WERI-Rb-1 (cell line): ENCODE measurements at regions not wholly inside any gene's neighbourhood (a gene's known extent, or its start where the extent isn't known, plus 50 kb on each side); places are given as distances from the start of the nearest gene placed in this dataset.

Experiments
- DNase-seq: peaks from one replicate; pipeline ENCODE4 v3.0.0-alpha.2; 2020
- H3K27ac ChIP-seq: fragments of 250-450 bp; sonication (Bioruptor Pico); 2 replicates; pipeline ENCODE4 v1.5.1; 2020; ENCODE audit warnings: mild to moderate bottlenecking, moderate library complexity
- H3K27me3 ChIP-seq: fragments of 250-450 bp; sonication (Bioruptor Pico); 2 replicates; pipeline ENCODE4 v1.5.1; 2021; ENCODE audit warnings: mild to moderate bottlenecking, low read depth, moderate library complexity; ENCODE audit not compliant: insufficient read depth, severe bottlenecking
- H3K36me3 ChIP-seq: fragments of 250-450 bp; sonication (Bioruptor Pico); 2 replicates; pipeline ENCODE4 v1.5.1; 2020; ENCODE audit warnings: mild to moderate bottlenecking, moderate library complexity
- H3K4me3 ChIP-seq: 2 replicates; pipeline ENCODE4 v1.5.1; 2011; ENCODE audit warnings: low read depth, mild to moderate bottlenecking, control low read depth, low read length
- H3K9me3 ChIP-seq: fragments of 250-450 bp; sonication (Bioruptor Pico); 2 replicates; pipeline ENCODE4 v1.5.1; 2021; ENCODE audit warnings: mild to moderate bottlenecking, moderate library complexity; ENCODE audit not compliant: severe bottlenecking
- TF ChIP-seq, protein P1 (sequence below): IDR thresholded peaks from 2 replicates; pipeline ENCODE4 v1.5.1; 2011; ENCODE audit warnings: low read depth, mild to moderate bottlenecking, control low read depth, inconsistent platforms, low read length

DNA sequence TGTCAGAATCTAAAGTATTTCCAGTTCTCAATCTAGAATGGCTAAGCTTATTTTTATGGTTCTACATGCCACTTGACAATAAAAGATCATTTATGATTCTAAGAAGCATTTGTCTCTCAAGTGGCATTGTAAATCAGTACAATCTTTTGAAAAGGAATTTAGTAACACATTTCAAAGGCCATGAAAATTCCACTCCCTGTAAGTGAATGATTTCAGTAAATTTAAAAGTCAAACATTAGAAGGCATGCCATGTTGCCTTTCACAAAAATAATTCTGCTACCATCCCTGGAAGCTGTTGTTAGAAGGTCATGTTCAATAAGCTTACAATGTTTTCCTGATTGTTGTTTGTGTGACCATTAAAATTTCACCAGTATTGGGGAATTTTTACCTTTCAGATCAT lies 142.9 kb downstream of the RPIA start:
- Histone ChIP-seq H3K27ac (no peak overlapping the region), H3K9me3 (no peaks in the 10 kb centered on the region), H3K4me3 (no peak overlapping the region), H3K36me3 (no peaks in the 10 kb centered on the region), H3K27me3 (peaks cover 66% of the 10 kb centered on the region)
- TF ChIP-seq, protein P1, sequence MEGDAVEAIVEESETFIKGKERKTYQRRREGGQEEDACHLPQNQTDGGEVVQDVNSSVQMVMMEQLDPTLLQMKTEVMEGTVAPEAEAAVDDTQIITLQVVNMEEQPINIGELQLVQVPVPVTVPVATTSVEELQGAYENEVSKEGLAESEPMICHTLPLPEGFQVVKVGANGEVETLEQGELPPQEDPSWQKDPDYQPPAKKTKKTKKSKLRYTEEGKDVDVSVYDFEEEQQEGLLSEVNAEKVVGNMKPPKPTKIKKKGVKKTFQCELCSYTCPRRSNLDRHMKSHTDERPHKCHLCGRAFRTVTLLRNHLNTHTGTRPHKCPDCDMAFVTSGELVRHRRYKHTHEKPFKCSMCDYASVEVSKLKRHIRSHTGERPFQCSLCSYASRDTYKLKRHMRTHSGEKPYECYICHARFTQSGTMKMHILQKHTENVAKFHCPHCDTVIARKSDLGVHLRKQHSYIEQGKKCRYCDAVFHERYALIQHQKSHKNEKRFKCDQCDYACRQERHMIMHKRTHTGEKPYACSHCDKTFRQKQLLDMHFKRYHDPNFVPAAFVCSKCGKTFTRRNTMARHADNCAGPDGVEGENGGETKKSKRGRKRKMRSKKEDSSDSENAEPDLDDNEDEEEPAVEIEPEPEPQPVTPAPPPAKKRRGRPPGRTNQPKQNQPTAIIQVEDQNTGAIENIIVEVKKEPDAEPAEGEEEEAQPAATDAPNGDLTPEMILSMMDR: no peak
- DNase-seq: no peak

DNA sequence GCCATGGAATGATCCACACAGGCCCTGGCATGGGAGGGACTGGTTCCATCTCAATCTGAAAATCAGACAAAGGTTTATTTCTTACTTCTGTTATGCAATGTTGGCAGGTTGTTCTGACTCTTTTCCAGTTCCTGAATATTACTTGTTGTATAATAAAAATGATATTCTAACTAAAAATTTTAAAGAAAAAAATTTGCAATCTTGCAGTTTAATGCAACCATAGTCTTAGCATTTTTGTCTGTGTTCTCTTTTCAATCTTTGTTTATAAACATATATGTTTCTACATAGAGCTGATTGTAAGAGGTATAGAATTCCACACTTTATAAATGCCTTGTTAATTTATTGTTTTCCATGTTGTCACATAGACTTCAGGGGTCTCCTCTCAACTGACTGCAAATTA lies 143.4 kb downstream of the RPIA start:
- no peaks in the 10 kb centered on the region for H3K36me3 ChIP-seq
- H3K27ac ChIP-seq: no peak overlapping the region
- TF ChIP-seq, protein P1: no peak
- no peak overlapping the region for H3K4me3 ChIP-seq
- no peak for DNase-seq
- H3K27me3 ChIP-seq: peaks cover 64% of the 10 kb centered on the region
- H3K9me3 ChIP-seq: no peaks in the 10 kb centered on the region

GRCh38 chr2:88835726-88836125 lies 144.3 kb downstream of the RPIA start:
- Histone ChIP-seq H3K27ac (no peak overlapping the region), H3K36me3 (no peaks in the 10 kb centered on the region), H3K4me3 (no peak overlapping the region), H3K9me3 (no peaks in the 10 kb centered on the region), H3K27me3 (peaks cover 63% of the 10 kb centered on the region)
- DNase-seq: no peak
- TF ChIP-seq, protein P1: no peak

DNA sequence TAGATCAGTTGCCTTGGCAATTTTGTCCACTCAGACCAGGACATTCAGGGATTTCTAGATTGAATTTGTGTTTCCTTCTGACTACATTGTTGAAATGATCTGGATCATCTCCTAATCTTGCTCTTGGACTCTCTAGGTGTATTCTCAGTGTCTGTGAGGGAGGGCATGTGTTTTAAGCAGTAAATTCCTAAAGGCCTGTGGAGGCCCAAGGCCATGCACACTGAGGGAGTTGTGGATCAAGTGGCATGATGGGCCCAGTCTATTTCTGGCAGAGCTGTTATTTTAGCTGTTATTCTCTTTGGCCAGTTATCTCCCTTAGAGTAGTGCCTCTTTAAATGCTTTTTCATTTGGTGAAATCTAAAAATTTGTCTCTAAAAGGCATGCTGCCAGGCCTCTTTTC lies 144.9 kb downstream of the RPIA start:
- DNase-seq: no peak
- no peak overlapping the region for H3K4me3 ChIP-seq
- H3K27ac ChIP-seq: no peak overlapping the region
- H3K36me3 ChIP-seq: no peaks in the 10 kb centered on the region
- peaks cover 58% of the 10 kb centered on the region for H3K27me3 ChIP-seq
- TF ChIP-seq, protein P1: no peak
- H3K9me3 ChIP-seq: no peaks in the 10 kb centered on the region

- H3K27me3 ChIP-seq: peaks cover 55% of the 10 kb centered on the region
- no peak overlapping the region for H3K4me3 ChIP-seq
- H3K27ac ChIP-seq: no peak overlapping the region
- DNase-seq: no peak
- TF ChIP-seq, protein P1: no peak
- H3K36me3 ChIP-seq: no peaks in the 10 kb centered on the region
- H3K9me3 ChIP-seq: no peaks in the 10 kb centered on the region
These were observed 146.2 kb downstream of the RPIA start for GRCh38 chr2:88837511-88838160.

DNA sequence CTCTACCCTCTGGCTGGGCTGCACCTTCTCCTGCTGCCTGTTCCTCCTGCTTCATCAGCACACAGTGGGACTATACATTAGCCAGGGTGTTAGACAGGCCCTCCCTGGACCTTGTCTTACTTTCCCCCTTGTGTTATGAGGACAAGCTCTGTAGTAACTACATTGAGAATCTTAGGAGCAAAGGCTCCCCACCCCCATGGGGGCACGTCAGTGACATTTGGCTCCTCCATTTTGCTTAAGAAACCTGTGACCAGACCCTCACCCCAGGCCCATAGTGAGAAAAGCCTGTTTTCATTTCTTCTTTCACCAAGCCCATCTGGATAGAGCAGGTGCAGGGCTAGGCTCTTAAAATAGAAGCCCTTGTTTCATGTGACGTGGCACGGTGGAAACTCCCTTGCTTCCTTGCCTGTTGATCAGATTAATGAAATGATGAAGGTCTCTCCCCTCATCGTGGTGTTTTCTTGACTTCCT lies 146.7 kb downstream of the RPIA start:
- DNase-seq: no peak
- Histone ChIP-seq H3K36me3 (no peaks in the 10 kb centered on the region), H3K27me3 (peaks cover 55% of the 10 kb centered on the region), H3K9me3 (no peaks in the 10 kb centered on the region), H3K4me3 (no peak overlapping the region), H3K27ac (no peak overlapping the region)
- TF ChIP-seq, protein P1: no peak
